ENCODE measurements at regions not wholly inside any gene's neighbourhood (a gene's known extent, or its start where the extent isn't known, plus 50 kb on each side); places are given as distances from the start of the nearest gene placed in this dataset.

- no peak for TF ChIP-seq CTCF (conservative IDR thresholded peaks at IDR 0.05)
- no peak for TF ChIP-seq ZFX (IDR thresholded peaks at IDR 0.05)
- no peak overlapping the region for H3K27ac ChIP-seq
Measured at GRCh38 chr21:34200288-34200905, 127.0 kb downstream of the MRPS6 start.

GRCh38 chr21:34201001-34201400 is 127.6 kb downstream of the MRPS6 start:
- TF ChIP-seq ZFX (IDR thresholded peaks at IDR 0.05), result no peak
- no peak for TF ChIP-seq CTCF (conservative IDR thresholded peaks at IDR 0.05)
- peak overlapping the region; percentile 71; the same call in 1 of the 2 replicates for H3K27ac ChIP-seq

- TF ChIP-seq ZFX (IDR thresholded peaks at IDR 0.05) (no peak), CTCF (conservative IDR thresholded peaks at IDR 0.05) (no peak)
- H3K27ac ChIP-seq, result peak overlapping the region; percentile 71
Measured at GRCh38 chr21:34201481-34201858, 128.1 kb downstream of the MRPS6 start.

GRCh38 chr21:34202553-34203372 is 129.4 kb downstream of the MRPS6 start:
- TF ChIP-seq ZFX (IDR thresholded peaks at IDR 0.05) (no peak), CTCF (conservative IDR thresholded peaks at IDR 0.05) (no peak)
- peak overlapping the region; percentile 71; the same call in 1 of the 2 replicates for H3K27ac ChIP-seq

- TF ChIP-seq CTCF (conservative IDR thresholded peaks at IDR 0.05) (no peak), ZFX (IDR thresholded peaks at IDR 0.05) (no peak)
- H3K27ac ChIP-seq, result no peak overlapping the region
Measured at GRCh38 chr21:34203851-34204420, 130.6 kb downstream of the MRPS6 start.

GRCh38 chr21:34204481-34205439 is 131.4 kb downstream of the MRPS6 start:
- no peak for TF ChIP-seq CTCF (conservative IDR thresholded peaks at IDR 0.05)
- H3K27ac ChIP-seq, result no peak overlapping the region
